ENCODE measurements at regions not wholly inside any gene's neighbourhood (a gene's known extent, or its start where the extent isn't known, plus 50 kb on each side); places are given as distances from the start of the nearest gene placed in this dataset.
"Not testable (repeated sequence)": the region's sequence is repeated elsewhere in the genome, so short reads cannot be mapped to it uniquely, and the experiment has no call there.

- intact Hi-C loops (cut with micrococcal nuclease; ENCODE audit: unreplicated experiment); H3K4me3 Mint-ChIP-seq (ENCODE audit: low read depth, unreplicated experiment); H3K27me3 Mint-ChIP-seq (ENCODE audit: unreplicated experiment); H3K9me3 Mint-ChIP-seq (ENCODE audit: low read depth, unreplicated experiment); H3K4me1 Mint-ChIP-seq (ENCODE audit: low read depth, unreplicated experiment); BruUV-seq (replicated peaks); CTCF ChIA-PET; H3K36me3 Mint-ChIP-seq (ENCODE audit: insufficient read depth, unreplicated experiment); DNase-seq; H3K27ac Mint-ChIP-seq (ENCODE audit: unreplicated experiment): not testable (repeated sequence)
Observed at GRCh38 chr6:60814784-60815183, 1471.2 kb downstream of the KHDRBS2 start.

- H3K27ac Mint-ChIP-seq (ENCODE audit: unreplicated experiment); H3K4me1 Mint-ChIP-seq (ENCODE audit: low read depth, unreplicated experiment); H3K27me3 Mint-ChIP-seq (ENCODE audit: unreplicated experiment); intact Hi-C loops (cut with micrococcal nuclease; ENCODE audit: unreplicated experiment); CTCF ChIA-PET; H3K4me3 Mint-ChIP-seq (ENCODE audit: low read depth, unreplicated experiment); DNase-seq; BruUV-seq (replicated peaks); H3K9me3 Mint-ChIP-seq (ENCODE audit: low read depth, unreplicated experiment); H3K36me3 Mint-ChIP-seq (ENCODE audit: insufficient read depth, unreplicated experiment): not testable (repeated sequence)
Observed at GRCh38 chr6:60813897-60814596, 1472.0 kb downstream of the KHDRBS2 start.

GRCh38 chr6:60810216-60810615 lies 1475.8 kb downstream of the KHDRBS2 start:
- DNase-seq; H3K9me3 Mint-ChIP-seq (ENCODE audit: low read depth, unreplicated experiment); H3K4me1 Mint-ChIP-seq (ENCODE audit: low read depth, unreplicated experiment); H3K4me3 Mint-ChIP-seq (ENCODE audit: low read depth, unreplicated experiment); intact Hi-C loops (cut with micrococcal nuclease; ENCODE audit: unreplicated experiment); H3K27ac Mint-ChIP-seq (ENCODE audit: unreplicated experiment); H3K27me3 Mint-ChIP-seq (ENCODE audit: unreplicated experiment); CTCF ChIA-PET; H3K36me3 Mint-ChIP-seq (ENCODE audit: insufficient read depth, unreplicated experiment); BruUV-seq (replicated peaks): not testable (repeated sequence)

GRCh38 chr6:60799146-60799545 lies 1486.9 kb downstream of the KHDRBS2 start:
- H3K9me3 Mint-ChIP-seq (ENCODE audit: low read depth, unreplicated experiment); intact Hi-C loops (cut with micrococcal nuclease; ENCODE audit: unreplicated experiment); DNase-seq: not testable (repeated sequence)

GRCh38 chr6:60797831-60798230 lies 1488.2 kb downstream of the KHDRBS2 start:
- H3K27ac Mint-ChIP-seq (ENCODE audit: unreplicated experiment); H3K9me3 Mint-ChIP-seq (ENCODE audit: low read depth, unreplicated experiment); H3K27me3 Mint-ChIP-seq (ENCODE audit: unreplicated experiment); CTCF ChIA-PET; H3K4me1 Mint-ChIP-seq (ENCODE audit: low read depth, unreplicated experiment); DNase-seq; intact Hi-C loops (cut with micrococcal nuclease; ENCODE audit: unreplicated experiment); BruUV-seq (replicated peaks); H3K4me3 Mint-ChIP-seq (ENCODE audit: low read depth, unreplicated experiment); H3K36me3 Mint-ChIP-seq (ENCODE audit: insufficient read depth, unreplicated experiment): not testable (repeated sequence)

More at GRCh38 chr6:60799146-60799545, 1486.9 kb downstream of the KHDRBS2 start:
- H3K27me3 Mint-ChIP-seq (ENCODE audit: unreplicated experiment); BruUV-seq (replicated peaks); H3K4me3 Mint-ChIP-seq (ENCODE audit: low read depth, unreplicated experiment); CTCF ChIA-PET; H3K4me1 Mint-ChIP-seq (ENCODE audit: low read depth, unreplicated experiment); H3K27ac Mint-ChIP-seq (ENCODE audit: unreplicated experiment); H3K36me3 Mint-ChIP-seq (ENCODE audit: insufficient read depth, unreplicated experiment): not testable (repeated sequence)

- BruUV-seq (replicated peaks); H3K27ac Mint-ChIP-seq (ENCODE audit: unreplicated experiment); H3K36me3 Mint-ChIP-seq (ENCODE audit: insufficient read depth, unreplicated experiment); H3K4me1 Mint-ChIP-seq (ENCODE audit: low read depth, unreplicated experiment); intact Hi-C loops (cut with micrococcal nuclease; ENCODE audit: unreplicated experiment); DNase-seq; H3K4me3 Mint-ChIP-seq (ENCODE audit: low read depth, unreplicated experiment); H3K27me3 Mint-ChIP-seq (ENCODE audit: unreplicated experiment); CTCF ChIA-PET: not testable (repeated sequence)
- H3K9me3 Mint-ChIP-seq (ENCODE audit: low read depth, unreplicated experiment) = peaks cover 12% of the 10 kb centered on the region
Observed at GRCh38 chr6:60789601-60790000, 1496.4 kb downstream of the KHDRBS2 start.

GRCh38 chr6:60782698-60783464 lies 1503.1 kb downstream of the KHDRBS2 start:
- H3K4me3 Mint-ChIP-seq (ENCODE audit: low read depth, unreplicated experiment); H3K27ac Mint-ChIP-seq (ENCODE audit: unreplicated experiment); H3K36me3 Mint-ChIP-seq (ENCODE audit: insufficient read depth, unreplicated experiment); H3K4me1 Mint-ChIP-seq (ENCODE audit: low read depth, unreplicated experiment); DNase-seq; CTCF ChIA-PET; H3K27me3 Mint-ChIP-seq (ENCODE audit: unreplicated experiment); intact Hi-C loops (cut with micrococcal nuclease; ENCODE audit: unreplicated experiment); BruUV-seq (replicated peaks): not testable (repeated sequence)
- peaks cover 12% of the 10 kb centered on the region for H3K9me3 Mint-ChIP-seq (ENCODE audit: low read depth, unreplicated experiment)

- DNase-seq; H3K4me1 Mint-ChIP-seq (ENCODE audit: low read depth, unreplicated experiment); H3K27ac Mint-ChIP-seq (ENCODE audit: unreplicated experiment); intact Hi-C loops (cut with micrococcal nuclease; ENCODE audit: unreplicated experiment); H3K9me3 Mint-ChIP-seq (ENCODE audit: low read depth, unreplicated experiment); CTCF ChIA-PET; BruUV-seq (replicated peaks); H3K36me3 Mint-ChIP-seq (ENCODE audit: insufficient read depth, unreplicated experiment); H3K4me3 Mint-ChIP-seq (ENCODE audit: low read depth, unreplicated experiment); H3K27me3 Mint-ChIP-seq (ENCODE audit: unreplicated experiment): not testable (repeated sequence)
Observed at GRCh38 chr6:60779591-60779990, 1506.4 kb downstream of the KHDRBS2 start.

GRCh38 chr6:60767791-60768499 lies 1518.1 kb downstream of the KHDRBS2 start:
- H3K4me3 Mint-ChIP-seq (ENCODE audit: low read depth, unreplicated experiment); DNase-seq; H3K27ac Mint-ChIP-seq (ENCODE audit: unreplicated experiment); H3K36me3 Mint-ChIP-seq (ENCODE audit: insufficient read depth, unreplicated experiment); H3K27me3 Mint-ChIP-seq (ENCODE audit: unreplicated experiment); intact Hi-C loops (cut with micrococcal nuclease; ENCODE audit: unreplicated experiment); H3K4me1 Mint-ChIP-seq (ENCODE audit: low read depth, unreplicated experiment); BruUV-seq (replicated peaks); CTCF ChIA-PET; H3K9me3 Mint-ChIP-seq (ENCODE audit: low read depth, unreplicated experiment): not testable (repeated sequence)

GRCh38 chr6:60765331-60765730 lies 1520.7 kb downstream of the KHDRBS2 start:
- intact Hi-C loops (cut with micrococcal nuclease; ENCODE audit: unreplicated experiment); H3K9me3 Mint-ChIP-seq (ENCODE audit: low read depth, unreplicated experiment); H3K36me3 Mint-ChIP-seq (ENCODE audit: insufficient read depth, unreplicated experiment); H3K4me3 Mint-ChIP-seq (ENCODE audit: low read depth, unreplicated experiment); H3K27ac Mint-ChIP-seq (ENCODE audit: unreplicated experiment); BruUV-seq (replicated peaks); CTCF ChIA-PET; H3K4me1 Mint-ChIP-seq (ENCODE audit: low read depth, unreplicated experiment); DNase-seq; H3K27me3 Mint-ChIP-seq (ENCODE audit: unreplicated experiment): not testable (repeated sequence)
